Ovary (tissue), 7 donors: ENCODE measurements at regions not wholly inside any gene's neighbourhood (a gene's known extent, or its start where the extent isn't known, plus 50 kb on each side); places are given as distances from the start of the nearest gene placed in this dataset.

ENCODE experiments used
- DNase-seq, 5 donors: peaks; one replicate each; pipeline ENCODE4 v3.0.0-alpha.2; 2019 to 2020
- H3K27ac ChIP-seq, 2 donors: fragments of 200-600 bp; one replicate each; pipeline versions ENCODE4 v1.5.1 to v1.8.0; 2019 to 2022
- H3K27me3 ChIP-seq: fragments of 200-600 bp; one replicate; pipeline ENCODE4 v1.8.0; 2022
- H3K36me3 ChIP-seq: fragments of 200-600 bp; sonication (generic); one replicate; pipeline ENCODE4 v1.5.1; 2019
- H3K4me1 ChIP-seq: one replicate; pipeline ENCODE4 v1.8.1; 2013; ENCODE audit warnings: mild to moderate bottlenecking, moderate library complexity; ENCODE audit not compliant: insufficient read depth
- H3K4me3 ChIP-seq: fragments of 200-600 bp; sonication (generic); one replicate; pipeline ENCODE4 v1.5.1; 2017
- H3K9me3 ChIP-seq, 2 donors: fragments of 200-600 bp in 1 of 2; sonication (generic) in 1 of 2; one replicate each; pipeline versions ENCODE4 v1.5.1 to v1.8.1; 2013 to 2019; ENCODE audit warnings: mild to moderate bottlenecking in 1 of 2, moderate library complexity in 1 of 2
- EP300 ChIP-seq: sonication (generic); formaldehyde crosslinking; IDR thresholded peaks from one replicate; pipeline ENCODE4 v1.6.1; 2017; ENCODE audit warnings: antibody characterized with exemption
- POLR2A ChIP-seq: fragments of 450-650 bp; IDR thresholded peaks from one replicate; pipeline ENCODE4 v1.6.1; 2017; ENCODE audit warnings: antibody characterized with exemption, mild to moderate bottlenecking, moderate library complexity
- WGBS, 3 donors: extraction: QIAGEN DNeasy Blood & Tissue Kit in 1 of 3; methylation state at CpG; one replicate each; pipeline versions ENCODE4 v1.1.5 to v1.1.7; 2013 to 2017; 5-methylcytosine and 5-hydroxymethylcytosine counted together
- intact Hi-C, 4 donors: fragments of 100-400 bp; cut with DNase I; formaldehyde crosslinking; loops; one replicate each; pipeline versions ENCODE4 v1.11.0 to v1.15.1; 2022 to 2023
- TF ChIP-seq, protein P1 (sequence below), 3 donors: fragments of 450-650 bp in 2 of 3; fragments of 200-600 bp in 1 of 3; IDR thresholded peaks; one replicate each; pipeline versions ENCODE4 v1.5.1 to v1.8.0; 2016 to 2022; ENCODE audit warnings: antibody characterized with exemption in 3 of 3, mild to moderate bottlenecking in 1 of 3
- donor health status: DM: no; HTN: no; CAD: no; lungs with moderate emphysema.
- donor health status: DM: no; HTN: no; CAD: no.
- donor health status: Bipolar disorder and iron deficiency.
- donor health status: DM: no; HTN: no; CAD: no.
- donor health status: DM: yes; HTN: yes; CAD: no.

DNA sequence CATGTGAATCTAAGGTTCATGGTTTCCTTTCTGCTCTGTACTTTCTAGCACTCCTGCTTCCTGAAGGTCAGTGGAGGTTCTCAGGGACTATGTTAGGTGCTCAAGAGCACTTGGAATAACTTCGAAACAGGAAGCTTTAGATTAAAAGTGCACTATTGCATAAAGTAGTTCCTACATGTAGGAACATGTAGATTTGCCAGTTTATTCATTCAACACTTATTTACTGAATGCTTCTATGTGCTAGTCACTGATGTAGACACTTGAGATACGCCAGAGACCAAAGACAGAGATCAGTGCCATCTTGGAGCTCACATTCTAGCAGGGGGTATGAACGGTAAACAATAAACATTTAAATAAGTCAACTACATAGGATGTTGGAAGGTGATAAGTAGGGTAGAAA lies 87.7 kb downstream of the DHRS2 start:
- H3K4me3 ChIP-seq, result no peak overlapping the region
- no peak for DNase-seq
- WGBS, 3 donors, result 84 to 89% (median 88%) methylated on average over 3 of the region's 3 CpGs
- no peaks in the 10 kb centered on the region for H3K4me1 ChIP-seq
- TF ChIP-seq EP300 (no peak), POLR2A (no peak)
- TF ChIP-seq, protein P1, sequence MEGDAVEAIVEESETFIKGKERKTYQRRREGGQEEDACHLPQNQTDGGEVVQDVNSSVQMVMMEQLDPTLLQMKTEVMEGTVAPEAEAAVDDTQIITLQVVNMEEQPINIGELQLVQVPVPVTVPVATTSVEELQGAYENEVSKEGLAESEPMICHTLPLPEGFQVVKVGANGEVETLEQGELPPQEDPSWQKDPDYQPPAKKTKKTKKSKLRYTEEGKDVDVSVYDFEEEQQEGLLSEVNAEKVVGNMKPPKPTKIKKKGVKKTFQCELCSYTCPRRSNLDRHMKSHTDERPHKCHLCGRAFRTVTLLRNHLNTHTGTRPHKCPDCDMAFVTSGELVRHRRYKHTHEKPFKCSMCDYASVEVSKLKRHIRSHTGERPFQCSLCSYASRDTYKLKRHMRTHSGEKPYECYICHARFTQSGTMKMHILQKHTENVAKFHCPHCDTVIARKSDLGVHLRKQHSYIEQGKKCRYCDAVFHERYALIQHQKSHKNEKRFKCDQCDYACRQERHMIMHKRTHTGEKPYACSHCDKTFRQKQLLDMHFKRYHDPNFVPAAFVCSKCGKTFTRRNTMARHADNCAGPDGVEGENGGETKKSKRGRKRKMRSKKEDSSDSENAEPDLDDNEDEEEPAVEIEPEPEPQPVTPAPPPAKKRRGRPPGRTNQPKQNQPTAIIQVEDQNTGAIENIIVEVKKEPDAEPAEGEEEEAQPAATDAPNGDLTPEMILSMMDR (IDR thresholded peaks at IDR 0.05), result no peak
- H3K27me3 ChIP-seq, result no peaks in the 10 kb centered on the region
- no peaks in the 10 kb centered on the region for H3K9me3 ChIP-seq
- H3K27ac ChIP-seq, result no peak overlapping the region
- no peaks in the 10 kb centered on the region for H3K36me3 ChIP-seq
- intact Hi-C loops, result no loop called here

DNA sequence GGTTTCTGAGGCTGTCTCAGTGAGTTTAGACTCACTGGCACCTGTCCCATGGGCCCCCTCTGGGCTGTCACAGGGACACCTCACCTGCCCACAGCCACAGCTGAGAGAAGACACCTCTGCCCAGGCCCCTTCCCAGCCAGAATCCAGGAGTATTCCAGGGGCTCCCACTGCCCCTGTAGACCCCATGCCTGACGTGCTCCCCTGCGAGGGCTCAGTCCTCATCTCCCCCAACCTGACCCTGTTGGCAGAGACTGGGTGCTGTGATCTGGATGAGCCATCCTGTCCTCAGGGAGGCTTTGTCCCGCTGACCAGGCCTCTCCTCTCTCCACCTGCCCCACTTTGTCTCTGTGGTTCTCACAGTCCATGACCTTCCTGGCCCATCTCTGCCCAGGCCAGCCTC lies 89.4 kb downstream of the DHRS2 start:
- Histone ChIP-seq H3K27me3 (no peaks in the 10 kb centered on the region), H3K4me3 (no peak overlapping the region), H3K4me1 (no peaks in the 10 kb centered on the region), H3K9me3 (no peaks in the 10 kb centered on the region), H3K36me3 (no peaks in the 10 kb centered on the region), H3K27ac (no peak overlapping the region)
- WGBS, 3 donors, result 86 to 97% (median 89%) methylated on average over 3 of the region's 3 CpGs
- TF ChIP-seq EP300, result no peak
- TF ChIP-seq, protein P1 (IDR thresholded peaks at IDR 0.05), result no peak
- TF ChIP-seq POLR2A, result no peak
- intact Hi-C loops, result no loop called here
- no peak for DNase-seq

DNA sequence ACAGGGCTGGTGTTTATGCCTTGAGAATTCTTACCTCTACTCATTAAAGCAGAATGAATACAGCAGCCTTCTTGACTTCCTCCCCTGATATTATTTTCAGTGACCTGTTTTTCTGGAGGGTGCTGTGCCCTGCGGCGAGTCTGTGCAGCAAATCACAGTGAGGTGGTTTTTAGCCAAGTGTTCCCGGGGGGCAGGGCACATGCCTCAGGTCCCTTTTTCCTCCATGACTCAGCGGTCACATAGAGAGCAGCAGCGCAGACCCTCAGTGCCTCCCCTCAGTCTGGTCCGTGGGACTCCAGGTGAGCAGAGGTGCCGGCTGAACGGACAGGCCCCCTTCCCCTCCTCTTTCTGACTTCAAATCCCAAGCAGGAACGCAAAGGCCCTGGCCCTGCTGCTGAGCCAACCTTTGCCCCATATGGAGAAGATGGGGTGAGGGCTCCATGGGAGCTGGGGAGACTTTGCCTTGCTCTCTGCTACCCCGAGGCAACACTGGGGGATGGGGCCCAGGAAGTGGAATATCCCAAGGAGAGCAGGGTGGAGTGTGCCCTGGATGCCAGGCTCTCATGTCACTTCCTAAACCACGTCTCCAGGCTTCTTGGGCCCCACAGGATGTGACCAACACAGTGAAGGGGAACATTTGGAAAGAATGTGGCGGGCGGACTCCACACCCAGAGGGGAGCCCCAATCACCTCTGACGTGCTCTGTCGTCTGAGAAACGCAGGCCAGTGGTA lies 90.0 kb downstream of the DHRS2 start:
- DNase-seq, result no peak
- no peak overlapping the region for H3K4me3 ChIP-seq
- no peak for TF ChIP-seq POLR2A
- no peak for TF ChIP-seq EP300
- TF ChIP-seq, protein P1 (IDR thresholded peaks at IDR 0.05), result no peak
- no peaks in the 10 kb centered on the region for H3K36me3 ChIP-seq
- intact Hi-C loops, result no loop called here
- no peaks in the 10 kb centered on the region for H3K9me3 ChIP-seq
- WGBS, 3 donors, result 82 to 92% (median 89%) methylated on average over 16 of the region's 16 CpGs
- no peaks in the 10 kb centered on the region for H3K4me1 ChIP-seq
- no peak overlapping the region for H3K27ac ChIP-seq
- no peaks in the 10 kb centered on the region for H3K27me3 ChIP-seq

DNA sequence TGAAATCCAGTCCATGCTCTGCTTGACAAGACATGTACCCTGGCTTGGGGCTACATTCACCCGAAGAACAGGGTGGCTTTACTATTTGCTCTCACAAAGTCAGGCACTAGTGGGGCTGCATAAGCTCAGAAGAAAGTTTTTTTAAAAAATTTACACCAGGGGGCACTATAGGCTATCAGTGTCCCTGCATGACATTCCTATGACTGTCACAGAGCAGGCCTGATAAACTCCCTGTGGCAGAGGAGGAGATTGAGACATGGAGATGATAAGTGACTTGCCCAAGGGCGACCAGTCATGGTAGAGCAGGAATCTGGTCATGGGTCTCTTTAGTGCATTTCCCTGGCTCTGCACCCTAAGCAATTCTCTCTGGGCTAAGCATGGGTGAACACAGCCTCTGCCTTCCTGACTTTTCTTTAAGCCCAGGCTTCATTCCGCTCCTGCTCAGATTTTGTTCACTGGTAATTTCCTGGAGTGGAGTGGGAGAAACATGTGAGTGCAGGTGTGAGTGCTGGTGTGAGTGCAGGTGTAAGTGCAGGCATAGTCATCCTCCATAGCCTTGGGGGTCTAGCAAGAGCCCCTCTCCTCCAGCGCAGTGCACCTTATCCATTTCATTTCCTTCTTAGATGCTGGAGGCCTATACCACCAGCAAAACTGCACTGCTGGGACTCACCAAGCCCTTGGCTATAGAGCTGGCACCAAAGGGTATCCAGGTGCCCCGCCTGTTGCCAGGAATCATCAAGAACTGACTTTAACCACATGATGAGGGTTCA lies 91.6 kb downstream of the DHRS2 start:
- WGBS, 3 donors, result 89 to 90% (median 89%) methylated on average over 5 of the region's 5 CpGs
- TF ChIP-seq, protein P1 (IDR thresholded peaks at IDR 0.05), result no peak
- TF ChIP-seq EP300, result no peak
- TF ChIP-seq POLR2A, result no peak

More for the DNA sequence above, 91.6 kb downstream of the DHRS2 start:
- no peak overlapping the region for H3K4me3 ChIP-seq
- DNase-seq, result no peak
- no peaks in the 10 kb centered on the region for H3K27me3 ChIP-seq
- no peaks in the 10 kb centered on the region for H3K9me3 ChIP-seq
- intact Hi-C loops, result no loop called here
- no peaks in the 10 kb centered on the region for H3K4me1 ChIP-seq
- no peak overlapping the region for H3K27ac ChIP-seq
- H3K36me3 ChIP-seq, result no peaks in the 10 kb centered on the region
